Loucy (cell line): ENCODE measurements at regions not wholly inside any gene's neighbourhood (a gene's known extent, or its start where the extent isn't known, plus 50 kb on each side); places are given as distances from the start of the nearest gene placed in this dataset.

Experiments used
- H2AFZ ChIP-seq: fragments of 200-600 bp; sonication (generic); 2 replicates; pipeline ENCODE4 v1.6.0; 2016; ENCODE audit warnings: antibody characterized with exemption, mild to moderate bottlenecking, low read length, moderate library complexity
- H3F3A ChIP-seq: fragments of 200-600 bp; 2 replicates; pipeline ENCODE4 v1.6.0; 2016; ENCODE audit warnings: antibody characterized with exemption, low read depth, mild to moderate bottlenecking
- H3K27me3 ChIP-seq: fragments of 200-600 bp; sonication (generic); 2 replicates; pipeline ENCODE4 v1.6.1; 2014; ENCODE audit warnings: low read length, mild to moderate bottlenecking; ENCODE audit not compliant: insufficient read depth, poor library complexity, severe bottlenecking
- H3K36me3 ChIP-seq: fragments of 200-600 bp; sonication (generic); 2 replicates; pipeline ENCODE4 v1.6.1; 2016; ENCODE audit warnings: low read length; ENCODE audit not compliant: insufficient read depth
- H3K4me1 ChIP-seq: fragments of 200-600 bp; sonication (generic); 2 replicates; pipeline ENCODE4 v1.5.1; 2014; ENCODE audit warnings: low read length, mild to moderate bottlenecking; ENCODE audit not compliant: insufficient read depth, poor library complexity, severe bottlenecking
- H3K4me2 ChIP-seq: fragments of 200-600 bp; sonication (generic); 2 replicates; pipeline ENCODE4 v1.6.0; 2014; ENCODE audit warnings: antibody characterized with exemption, low read length, low read depth, mild to moderate bottlenecking; ENCODE audit not compliant: poor library complexity, severe bottlenecking
- H3K4me3 ChIP-seq: fragments of 200-600 bp; sonication (generic); 2 replicates; pipeline ENCODE4 v1.5.1; 2014; ENCODE audit warnings: low read length, mild to moderate bottlenecking, mixed read lengths; ENCODE audit not compliant: poor library complexity, severe bottlenecking
- H3K79me2 ChIP-seq: fragments of 200-600 bp; sonication (generic); 2 replicates; pipeline ENCODE4 v1.6.1; 2014; ENCODE audit warnings: low read length; ENCODE audit not compliant: insufficient read depth
- H3K9ac ChIP-seq: fragments of 200-600 bp; sonication (generic); 2 replicates; pipeline ENCODE4 v1.6.0; 2014; ENCODE audit warnings: mild to moderate bottlenecking, low read depth, low read length, moderate library complexity; ENCODE audit not compliant: poor library complexity, severe bottlenecking
- H3K9me2 ChIP-seq: fragments of 200-600 bp; sonication (generic); replicated peaks from 2 replicates; pipeline ENCODE4 v1.6.1; 2016; ENCODE audit warnings: low read depth, low read length, mixed read lengths
- H3K9me3 ChIP-seq: fragments of 200-600 bp; sonication (generic); 2 replicates; pipeline ENCODE4 v1.6.1; 2014; ENCODE audit warnings: mild to moderate bottlenecking, antibody characterized with exemption, low read length, low read depth; ENCODE audit not compliant: insufficient read depth
- H4K20me1 ChIP-seq: fragments of 200-600 bp; sonication (generic); 2 replicates; pipeline ENCODE4 v1.6.0; 2014; ENCODE audit warnings: antibody characterized with exemption, low read length, mild to moderate bottlenecking; ENCODE audit not compliant: insufficient read depth, poor library complexity, severe bottlenecking
- CTCF ChIP-seq: fragments of 200-600 bp; sonication (generic); conservative IDR thresholded peaks from 2 replicates; pipeline ENCODE4 v1.5.1; 2014; ENCODE audit warnings: mild to moderate bottlenecking, antibody characterized with exemption, low read length
- EZH2phosphoT487 ChIP-seq: fragments of 200-600 bp; IDR thresholded peaks from 2 replicates; pipeline ENCODE4 v1.6.1; 2018; ENCODE audit warnings: antibody characterized with exemption, mild to moderate bottlenecking, moderate library complexity, borderline replicate concordance

GRCh38 chr3:4225005-4225471 lies 78.1 kb upstream of the SETMAR start:
- H3F3A ChIP-seq, result no peaks in the 10 kb centered on the region
- no peak overlapping the region for H3K4me2 ChIP-seq
- H3K9me3 ChIP-seq, result no peaks in the 10 kb centered on the region
- H3K9me2 ChIP-seq, result no peaks in the 10 kb centered on the region
- no peak overlapping the region for H3K4me3 ChIP-seq
- H3K9ac ChIP-seq, result no peak overlapping the region
- no peaks in the 10 kb centered on the region for H4K20me1 ChIP-seq
- TF ChIP-seq EZH2phosphoT487, result no peak
- no peak for TF ChIP-seq CTCF
- H3K4me1 ChIP-seq, result no peaks in the 10 kb centered on the region
- H3K79me2 ChIP-seq, result no peaks in the 10 kb centered on the region
- H3K27me3 ChIP-seq, result no peaks in the 10 kb centered on the region
- no peak overlapping the region for H2AFZ ChIP-seq
- no peaks in the 10 kb centered on the region for H3K36me3 ChIP-seq

GRCh38 chr3:4228295-4228694 lies 74.9 kb upstream of the SETMAR start:
- H2AFZ ChIP-seq, result no peak overlapping the region
- H3K36me3 ChIP-seq, result no peaks in the 10 kb centered on the region
- TF ChIP-seq CTCF (no peak), EZH2phosphoT487 (no peak)
- H4K20me1 ChIP-seq, result no peaks in the 10 kb centered on the region
- no peak overlapping the region for H3K9ac ChIP-seq
- H3K9me3 ChIP-seq, result no peaks in the 10 kb centered on the region
- H3K79me2 ChIP-seq, result no peaks in the 10 kb centered on the region
- H3K9me2 ChIP-seq, result no peaks in the 10 kb centered on the region
- no peak overlapping the region for H3K4me2 ChIP-seq
- no peaks in the 10 kb centered on the region for H3K27me3 ChIP-seq
- no peak overlapping the region for H3K4me3 ChIP-seq
- H3F3A ChIP-seq, result no peaks in the 10 kb centered on the region
- H3K4me1 ChIP-seq, result no peaks in the 10 kb centered on the region

- Histone ChIP-seq H3K36me3 (no peaks in the 10 kb centered on the region), H3K9ac (no peak overlapping the region), H3K9me3 (no peaks in the 10 kb centered on the region), H3K4me1 (no peaks in the 10 kb centered on the region), H3K4me2 (no peak overlapping the region), H3K9me2 (no peaks in the 10 kb centered on the region), H3F3A (no peaks in the 10 kb centered on the region), H3K27me3 (no peaks in the 10 kb centered on the region), H3K4me3 (no peak overlapping the region), H4K20me1 (no peaks in the 10 kb centered on the region), H3K79me2 (no peaks in the 10 kb centered on the region), H2AFZ (no peak overlapping the region)
- TF ChIP-seq EZH2phosphoT487 (no peak), CTCF (no peak)
Measured at GRCh38 chr3:4231041-4231440, 72.1 kb upstream of the SETMAR start.
